ENCODE measurements at regions not wholly inside any gene's neighbourhood (a gene's known extent, or its start where the extent isn't known, plus 50 kb on each side); places are given as distances from the start of the nearest gene placed in this dataset.

GRCh38 chr18:10210057-10210633 lies 244.3 kb upstream of the APCDD1 start:
- intact Hi-C loops (cut with micrococcal nuclease) = no loop called here
- ChIA-PET POLR2A (no interaction called here), CTCF (no interaction called here), RAD21 (ENCODE audit: low non-redundant PET in 1 of 2, low total read pairs in 2 of 2, uncharacterized antibody in 2 of 2, unreplicated experiment in 2 of 2) (no interaction called here)
- Histone ChIP-seq H3K36me3 (ENCODE audit: control insufficient read depth in 1 of 2, insufficient read depth in 2 of 2, low read length in 2 of 2) (no peaks in the 10 kb centered on the region), H4K20me1 (ENCODE audit: insufficient read depth) (no peaks in the 10 kb centered on the region), H2AFZ (ENCODE audit: low read depth, low read length, poor library complexity, severe bottlenecking) (no peak overlapping the region), H3K79me2 (ENCODE audit: insufficient read depth, low read length) (no peaks in the 10 kb centered on the region), H3K4me1 (ENCODE audit: control insufficient read depth in 1 of 2, insufficient read depth in 2 of 2, low read length in 2 of 2) (no peaks in the 10 kb centered on the region), H3K9me3 (ENCODE audit: control insufficient read depth in 1 of 2, insufficient read depth in 1 of 2, low read depth in 1 of 2, low read length in 2 of 2) (no peaks in the 10 kb centered on the region), H3K9me2 (ENCODE audit: insufficient read depth) (no peaks in the 10 kb centered on the region), H3K4me3 (replicated peaks in 1 of 2; ENCODE audit: low read depth in 1 of 2, low read length in 2 of 2) (no peak overlapping the region), H3K9ac (ENCODE audit: low read length) (no peak overlapping the region), H3K27ac (ENCODE audit: low read depth, low read length) (no peak overlapping the region), H3K27me3 (ENCODE audit: insufficient read depth, low read length) (no peaks in the 10 kb centered on the region), H3K4me2 (ENCODE audit: low read length) (no peak overlapping the region)
- ATAC-seq = no peak
- no TSS peak for BruUV-seq (replicated peaks)
- TF ChIP-seq CEBPB (IDR thresholded peaks at IDR 0.05; ENCODE audit: low read depth) = no peak
- TF ChIP-seq, protein P1, sequence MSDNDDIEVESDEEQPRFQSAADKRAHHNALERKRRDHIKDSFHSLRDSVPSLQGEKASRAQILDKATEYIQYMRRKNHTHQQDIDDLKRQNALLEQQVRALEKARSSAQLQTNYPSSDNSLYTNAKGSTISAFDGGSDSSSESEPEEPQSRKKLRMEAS (IDR thresholded peaks at IDR 0.05) = no peak
- TF ChIP-seq CBX3 (IDR thresholded peaks at IDR 0.05; ENCODE audit: low read depth) = no peak
- TF ChIP-seq, protein P2, sequence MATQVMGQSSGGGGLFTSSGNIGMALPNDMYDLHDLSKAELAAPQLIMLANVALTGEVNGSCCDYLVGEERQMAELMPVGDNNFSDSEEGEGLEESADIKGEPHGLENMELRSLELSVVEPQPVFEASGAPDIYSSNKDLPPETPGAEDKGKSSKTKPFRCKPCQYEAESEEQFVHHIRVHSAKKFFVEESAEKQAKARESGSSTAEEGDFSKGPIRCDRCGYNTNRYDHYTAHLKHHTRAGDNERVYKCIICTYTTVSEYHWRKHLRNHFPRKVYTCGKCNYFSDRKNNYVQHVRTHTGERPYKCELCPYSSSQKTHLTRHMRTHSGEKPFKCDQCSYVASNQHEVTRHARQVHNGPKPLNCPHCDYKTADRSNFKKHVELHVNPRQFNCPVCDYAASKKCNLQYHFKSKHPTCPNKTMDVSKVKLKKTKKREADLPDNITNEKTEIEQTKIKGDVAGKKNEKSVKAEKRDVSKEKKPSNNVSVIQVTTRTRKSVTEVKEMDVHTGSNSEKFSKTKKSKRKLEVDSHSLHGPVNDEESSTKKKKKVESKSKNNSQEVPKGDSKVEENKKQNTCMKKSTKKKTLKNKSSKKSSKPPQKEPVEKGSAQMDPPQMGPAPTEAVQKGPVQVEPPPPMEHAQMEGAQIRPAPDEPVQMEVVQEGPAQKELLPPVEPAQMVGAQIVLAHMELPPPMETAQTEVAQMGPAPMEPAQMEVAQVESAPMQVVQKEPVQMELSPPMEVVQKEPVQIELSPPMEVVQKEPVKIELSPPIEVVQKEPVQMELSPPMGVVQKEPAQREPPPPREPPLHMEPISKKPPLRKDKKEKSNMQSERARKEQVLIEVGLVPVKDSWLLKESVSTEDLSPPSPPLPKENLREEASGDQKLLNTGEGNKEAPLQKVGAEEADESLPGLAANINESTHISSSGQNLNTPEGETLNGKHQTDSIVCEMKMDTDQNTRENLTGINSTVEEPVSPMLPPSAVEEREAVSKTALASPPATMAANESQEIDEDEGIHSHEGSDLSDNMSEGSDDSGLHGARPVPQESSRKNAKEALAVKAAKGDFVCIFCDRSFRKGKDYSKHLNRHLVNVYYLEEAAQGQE (IDR thresholded peaks at IDR 0.05; ENCODE audit: low read depth) = no peak
- no peak for TF ChIP-seq YY1 (IDR thresholded peaks at IDR 0.05; ENCODE audit: extremely low read depth, insufficient replicate concordance, low read depth, low read length)
- DNase-seq (ENCODE audit: low read depth, low spot score) = no peak

GRCh38 chr18:10213526-10213925 lies 240.9 kb upstream of the APCDD1 start:
- Histone ChIP-seq H3K27ac (ENCODE audit: low read depth, low read length) (no peak overlapping the region), H3K36me3 (ENCODE audit: control insufficient read depth in 1 of 2, insufficient read depth in 2 of 2, low read length in 2 of 2) (no peaks in the 10 kb centered on the region), H3K27me3 (ENCODE audit: insufficient read depth, low read length) (0 out of 2 replicates have a peak, but pooled peaks cover 7% of the 10 kb centered on the region), H3K4me3 (replicated peaks in 1 of 2; ENCODE audit: low read depth in 1 of 2, low read length in 2 of 2) (no peak overlapping the region), H3K4me2 (ENCODE audit: low read length) (no peak overlapping the region), H2AFZ (ENCODE audit: low read depth, low read length, poor library complexity, severe bottlenecking) (no peak overlapping the region), H4K20me1 (ENCODE audit: insufficient read depth) (no peaks in the 10 kb centered on the region), H3K9ac (ENCODE audit: low read length) (no peak overlapping the region), H3K9me2 (ENCODE audit: insufficient read depth) (no peaks in the 10 kb centered on the region), H3K79me2 (ENCODE audit: insufficient read depth, low read length) (no peaks in the 10 kb centered on the region), H3K9me3 (ENCODE audit: control insufficient read depth in 1 of 2, insufficient read depth in 1 of 2, low read depth in 1 of 2, low read length in 2 of 2) (no peaks in the 10 kb centered on the region), H3K4me1 (ENCODE audit: control insufficient read depth in 1 of 2, insufficient read depth in 2 of 2, low read length in 2 of 2) (no peaks in the 10 kb centered on the region)
- RAD21 ChIA-PET (ENCODE audit: low non-redundant PET in 1 of 2, low total read pairs in 2 of 2, uncharacterized antibody in 2 of 2, unreplicated experiment in 2 of 2) = interaction anchor here in 1 of 2 experiments (0.5 kb wide), 1 partner anchor 207 kb away, joined by 3 read pairs; no protein-coding TSS in a partner anchor
- CTCF ChIA-PET = no interaction called here
- ATAC-seq = no peak
- POLR2A ChIA-PET = no interaction called here
- intact Hi-C loops (cut with micrococcal nuclease) = no loop called here
- BruUV-seq (replicated peaks) = no TSS peak
- DNase-seq (ENCODE audit: low read depth, low spot score) = no peak
- TF ChIP-seq CBX3 (IDR thresholded peaks at IDR 0.05; ENCODE audit: low read depth) = no peak
- TF ChIP-seq YY1 (IDR thresholded peaks at IDR 0.05; ENCODE audit: extremely low read depth, insufficient replicate concordance, low read depth, low read length) = no peak
- TF ChIP-seq EZH2 (IDR thresholded peaks at IDR 0.05) = no peak
- TF ChIP-seq SRF (IDR thresholded peaks at IDR 0.05; ENCODE audit: low read depth) = no peak
- no peak for TF ChIP-seq ZNF274 (IDR thresholded peaks at IDR 0.05; ENCODE audit: low read depth, low read length)
- TF ChIP-seq, protein P3, sequence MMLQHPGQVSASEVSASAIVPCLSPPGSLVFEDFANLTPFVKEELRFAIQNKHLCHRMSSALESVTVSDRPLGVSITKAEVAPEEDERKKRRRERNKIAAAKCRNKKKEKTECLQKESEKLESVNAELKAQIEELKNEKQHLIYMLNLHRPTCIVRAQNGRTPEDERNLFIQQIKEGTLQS (IDR thresholded peaks at IDR 0.05) = no peak
- TF ChIP-seq, protein P2 (IDR thresholded peaks at IDR 0.05; ENCODE audit: low read depth) = no peak
- TF ChIP-seq RAD21 (IDR thresholded peaks at IDR 0.05; ENCODE audit: low read depth) = no peak
- TF ChIP-seq EGR1 (IDR thresholded peaks at IDR 0.05; ENCODE audit: low read depth) = no peak
- no peak for TF ChIP-seq EZH2phosphoT487 (IDR thresholded peaks at IDR 0.05; ENCODE audit: borderline replicate concordance)
- TF ChIP-seq JUND (IDR thresholded peaks at IDR 0.05) = no peak

Measured in HCT116 (cell line).